ENCODE measurements at regions not wholly inside any gene's neighbourhood (a gene's known extent, or its start where the extent isn't known, plus 50 kb on each side); places are given as distances from the start of the nearest gene placed in this dataset.

- no peak for ATAC-seq (ENCODE audit: insufficient read depth, low FRiP score)
- 66 to 76% methylated on average over 1 of the region's 1 CpG for WGBS, 2 donors
- Histone ChIP-seq H3K9me3 (ENCODE audit: control insufficient read depth in 4 of 4, insufficient read depth in 3 of 4, low read length in 3 of 4) (no peaks in the 10 kb centered on the region), H3K27ac (ENCODE audit: low read depth in 1 of 2, low read length in 1 of 2) (no peak overlapping the region), H3K4me3 (no peak overlapping the region), H3K27me3 (ENCODE audit: control insufficient read depth in 3 of 3, insufficient read depth in 3 of 3, low read length in 2 of 3) (no peaks in the 10 kb centered on the region), H3K36me3 (ENCODE audit: control insufficient read depth in 4 of 4, insufficient read depth in 4 of 4, low read length in 4 of 4) (no peaks in the 10 kb centered on the region), H3K9ac (ENCODE audit: insufficient read depth in 1 of 2, low read length in 2 of 2) (no peak overlapping the region), H3K4me1 (ENCODE audit: control insufficient read depth in 5 of 5, insufficient read depth in 5 of 5, low read length in 5 of 5) (peaks cover 0 to 14% (median 0%) of the 10 kb centered on the region in 5 donors)
- TF ChIP-seq CTCF (IDR thresholded peaks at IDR 0.05; ENCODE audit: control extremely low read depth, extremely low read depth), result no peak
- DNase-seq, result no peak
Observed at GRCh38 chr9:106072421-106072820, 378.1 kb downstream of the TMEM38B start.

GRCh38 chr9:106074006-106074405 is 379.7 kb downstream of the TMEM38B start:
- TF ChIP-seq CTCF (IDR thresholded peaks at IDR 0.05; ENCODE audit: control extremely low read depth, extremely low read depth), result no peak
- Histone ChIP-seq H3K27ac (ENCODE audit: low read depth in 1 of 2, low read length in 1 of 2) (no peak overlapping the region), H3K36me3 (ENCODE audit: control insufficient read depth in 4 of 4, insufficient read depth in 4 of 4, low read length in 4 of 4) (no peaks in the 10 kb centered on the region), H3K4me3 (no peak overlapping the region), H3K27me3 (ENCODE audit: control insufficient read depth in 3 of 3, insufficient read depth in 3 of 3, low read length in 2 of 3) (no peaks in the 10 kb centered on the region), H3K9ac (ENCODE audit: insufficient read depth in 1 of 2, low read length in 2 of 2) (no peak overlapping the region), H3K4me1 (ENCODE audit: control insufficient read depth in 5 of 5, insufficient read depth in 5 of 5, low read length in 5 of 5) (peaks cover 0 to 14% (median 0%) of the 10 kb centered on the region in 5 donors), H3K9me3 (ENCODE audit: control insufficient read depth in 4 of 4, insufficient read depth in 3 of 4, low read length in 3 of 4) (no peaks in the 10 kb centered on the region)
- ATAC-seq (ENCODE audit: insufficient read depth, low FRiP score), result no peak
- no peak for DNase-seq
- WGBS, 2 donors, result 74 to 89% methylated on average over 1 of the region's 1 CpG

- 85 to 94% methylated on average over 3 of the region's 3 CpGs for WGBS, 2 donors
- no peak overlapping the region for H3K27ac ChIP-seq (ENCODE audit: low read depth in 1 of 2, low read length in 1 of 2)
Observed at GRCh38 chr9:106075236-106075959, 381.1 kb downstream of the TMEM38B start.

More at GRCh38 chr9:106075236-106075959, 381.1 kb downstream of the TMEM38B start:
- Histone ChIP-seq H3K4me3 (no peak overlapping the region), H3K9ac (ENCODE audit: insufficient read depth in 1 of 2, low read length in 2 of 2) (no peak overlapping the region), H3K4me1 (ENCODE audit: control insufficient read depth in 5 of 5, insufficient read depth in 5 of 5, low read length in 5 of 5) (peaks cover 0 to 11% (median 0%) of the 10 kb centered on the region in 5 donors), H3K9me3 (ENCODE audit: control insufficient read depth in 4 of 4, insufficient read depth in 3 of 4, low read length in 3 of 4) (no peaks in the 10 kb centered on the region), H3K27me3 (ENCODE audit: control insufficient read depth in 3 of 3, insufficient read depth in 3 of 3, low read length in 2 of 3) (no peaks in the 10 kb centered on the region), H3K36me3 (ENCODE audit: control insufficient read depth in 4 of 4, insufficient read depth in 4 of 4, low read length in 4 of 4) (no peaks in the 10 kb centered on the region)
- TF ChIP-seq CTCF (IDR thresholded peaks at IDR 0.05; ENCODE audit: control extremely low read depth, extremely low read depth), result no peak
- DNase-seq (no peak), ATAC-seq (ENCODE audit: insufficient read depth, low FRiP score) (no peak)
